ENCODE measurements at regions not wholly inside any gene's neighbourhood (a gene's known extent, or its start where the extent isn't known, plus 50 kb on each side); places are given as distances from the start of the nearest gene placed in this dataset.

GRCh38 chr2:16080516-16080915, 140.2 kb downstream of the MYCN start:
- Mint-ChIP-seq H3K27me3 (ENCODE audit: unreplicated experiment) (no peaks in the 10 kb centered on the region), H3K9me3 (ENCODE audit: low read depth, unreplicated experiment) (no peaks in the 10 kb centered on the region), H3K4me1 (ENCODE audit: low read depth, unreplicated experiment) (peaks cover 13% of the 10 kb centered on the region), H3K27ac (ENCODE audit: unreplicated experiment) (no peak overlapping the region), H3K4me3 (ENCODE audit: low read depth, unreplicated experiment) (no peak overlapping the region), H3K36me3 (ENCODE audit: insufficient read depth, unreplicated experiment) (no peaks in the 10 kb centered on the region)
- no peak for TF ChIP-seq CTCF (IDR thresholded peaks at IDR 0.05; ENCODE audit: unreplicated experiment)
- CTCF ChIA-PET: no interaction called here
- no TSS peak for BruUV-seq (replicated peaks)
- no peak for DNase-seq
- intact Hi-C loops (cut with micrococcal nuclease; ENCODE audit: unreplicated experiment): no loop called here

- no TSS peak for BruUV-seq (replicated peaks)
Measured at GRCh38 chr2:16080071-16080470, 139.7 kb downstream of the MYCN start.

GRCh38 chr2:16079637-16080036, 139.3 kb downstream of the MYCN start:
- Mint-ChIP-seq H3K27ac (ENCODE audit: unreplicated experiment) (no peak overlapping the region), H3K4me3 (ENCODE audit: low read depth, unreplicated experiment) (no peak overlapping the region), H3K9me3 (ENCODE audit: low read depth, unreplicated experiment) (no peaks in the 10 kb centered on the region), H3K36me3 (ENCODE audit: insufficient read depth, unreplicated experiment) (no peaks in the 10 kb centered on the region), H3K27me3 (ENCODE audit: unreplicated experiment) (no peaks in the 10 kb centered on the region), H3K4me1 (ENCODE audit: low read depth, unreplicated experiment) (peaks cover 13% of the 10 kb centered on the region)
- no peak for TF ChIP-seq CTCF (IDR thresholded peaks at IDR 0.05; ENCODE audit: unreplicated experiment)
- BruUV-seq (replicated peaks): no TSS peak
- no peak for DNase-seq
- intact Hi-C loops (cut with micrococcal nuclease; ENCODE audit: unreplicated experiment): no loop called here
- CTCF ChIA-PET: interaction anchor here (0.9 kb wide), 1 partner anchor 402 kb away, joined by 3 read pairs; no protein-coding TSS in a partner anchor

More at GRCh38 chr2:16080071-16080470, 139.7 kb downstream of the MYCN start:
- H3K4me1 Mint-ChIP-seq (ENCODE audit: low read depth, unreplicated experiment): peaks cover 13% of the 10 kb centered on the region
- DNase-seq: no peak
- no peak overlapping the region for H3K4me3 Mint-ChIP-seq (ENCODE audit: low read depth, unreplicated experiment)
- no peaks in the 10 kb centered on the region for H3K27me3 Mint-ChIP-seq (ENCODE audit: unreplicated experiment)
- no peaks in the 10 kb centered on the region for H3K9me3 Mint-ChIP-seq (ENCODE audit: low read depth, unreplicated experiment)
- no peaks in the 10 kb centered on the region for H3K36me3 Mint-ChIP-seq (ENCODE audit: insufficient read depth, unreplicated experiment)
- H3K27ac Mint-ChIP-seq (ENCODE audit: unreplicated experiment): no peak overlapping the region
- intact Hi-C loops (cut with micrococcal nuclease; ENCODE audit: unreplicated experiment): no loop called here
- no peak for TF ChIP-seq CTCF (IDR thresholded peaks at IDR 0.05; ENCODE audit: unreplicated experiment)
- CTCF ChIA-PET: interaction anchor here (0.9 kb wide), 1 partner anchor 402 kb away, joined by 3 read pairs; no protein-coding TSS in a partner anchor

GRCh38 chr2:16077601-16078000, 137.3 kb downstream of the MYCN start:
- intact Hi-C loops (cut with micrococcal nuclease; ENCODE audit: unreplicated experiment): no loop called here
- no peak overlapping the region for H3K4me3 Mint-ChIP-seq (ENCODE audit: low read depth, unreplicated experiment)
- no peaks in the 10 kb centered on the region for H3K36me3 Mint-ChIP-seq (ENCODE audit: insufficient read depth, unreplicated experiment)
- H3K27me3 Mint-ChIP-seq (ENCODE audit: unreplicated experiment): no peaks in the 10 kb centered on the region
- H3K9me3 Mint-ChIP-seq (ENCODE audit: low read depth, unreplicated experiment): no peaks in the 10 kb centered on the region
- peaks cover 13% of the 10 kb centered on the region for H3K4me1 Mint-ChIP-seq (ENCODE audit: low read depth, unreplicated experiment)
- no TSS peak for BruUV-seq (replicated peaks)
- CTCF ChIA-PET: no interaction called here
- no peak for TF ChIP-seq CTCF (IDR thresholded peaks at IDR 0.05; ENCODE audit: unreplicated experiment)
- no peak overlapping the region for H3K27ac Mint-ChIP-seq (ENCODE audit: unreplicated experiment)
- DNase-seq: no peak

Measured in Calu3 (cell line).